GM18909 (cell line): ENCODE measurements at regions not wholly inside any gene's neighbourhood (a gene's known extent, or its start where the extent isn't known, plus 50 kb on each side); places are given as distances from the start of the nearest gene placed in this dataset.
"Not testable (repeated sequence)": the region's sequence is repeated elsewhere in the genome, so short reads cannot be mapped to it uniquely, and the experiment has no call there.

Experiments
- ATAC-seq: cut with Tn5 transposase; IDR thresholded peaks from one replicate; pipeline ENCODE4 v1.9.1; 2021; ENCODE audit warnings: mild to moderate bottlenecking; ENCODE audit not compliant: unreplicated experiment, poor library complexity

GRCh38 chr6:157727629-157728182 lies 95.3 kb upstream of the SNX9 start:
- ATAC-seq, result no peak

GRCh38 chr6:157728183-157728881 lies 94.7 kb upstream of the SNX9 start:
- ATAC-seq, result no peak

- ATAC-seq, result no peak
Observed at GRCh38 chr6:157731221-157731620, 91.8 kb upstream of the SNX9 start.

- no peak for ATAC-seq
Observed at GRCh38 chr6:157732007-157732406, 91.0 kb upstream of the SNX9 start.

GRCh38 chr6:157732416-157733161 lies 90.5 kb upstream of the SNX9 start:
- ATAC-seq, result no peak

- ATAC-seq, result not testable (repeated sequence)
Observed at GRCh38 chr6:157736555-157736954, 86.5 kb upstream of the SNX9 start.

- ATAC-seq, result no peak
Observed at GRCh38 chr6:157741321-157741947, 81.6 kb upstream of the SNX9 start.

GRCh38 chr6:157741948-157742556 lies 81.0 kb upstream of the SNX9 start:
- ATAC-seq, result no peak

GRCh38 chr6:157744102-157744601 lies 78.9 kb upstream of the SNX9 start:
- ATAC-seq, result no peak

GRCh38 chr6:157746897-157747296 lies 76.1 kb upstream of the SNX9 start:
- no peak for ATAC-seq

GRCh38 chr6:157747370-157747769 lies 75.7 kb upstream of the SNX9 start:
- ATAC-seq, result no peak

GRCh38 chr6:157748839-157749571 lies 74.0 kb upstream of the SNX9 start:
- no peak for ATAC-seq

- not testable (repeated sequence) for ATAC-seq
Observed at GRCh38 chr6:157750973-157751372, 72.1 kb upstream of the SNX9 start.

GRCh38 chr6:157751547-157752200 lies 71.4 kb upstream of the SNX9 start:
- no peak for ATAC-seq

GRCh38 chr6:157752879-157753278 lies 70.2 kb upstream of the SNX9 start:
- ATAC-seq, result not testable (repeated sequence)

- no peak for ATAC-seq
Observed at GRCh38 chr6:157753291-157753690, 69.8 kb upstream of the SNX9 start.

GRCh38 chr6:157753801-157754200 lies 69.2 kb upstream of the SNX9 start:
- not testable (repeated sequence) for ATAC-seq

GRCh38 chr6:157754351-157754750 lies 68.7 kb upstream of the SNX9 start:
- no peak for ATAC-seq

- ATAC-seq, result no peak
Observed at GRCh38 chr6:157755032-157755745, 67.9 kb upstream of the SNX9 start.
